PC-9 (cell line): ENCODE measurements at regions not wholly inside any gene's neighbourhood (a gene's known extent, or its start where the extent isn't known, plus 50 kb on each side); places are given as distances from the start of the nearest gene placed in this dataset.

Experiments
- BruUV-seq: library from RNA; stranded (reverse); fragments of 400-500 nt; replicated peaks from 2 replicates; lab custom pipeline; 2021; lab: Mats Ljungman, UMichigan
- CTCF ChIA-PET: fragments of 300-600 bp; sonication (Branson Sonifier 250); formaldehyde crosslinking; loops from one replicate; lab custom pipeline; 2022; ENCODE audit warnings: antibody characterized with exemption; lab: Charles Lee
- POLR2A ChIA-PET: fragments of 300-600 bp; sonication (Branson Sonifier 250); formaldehyde crosslinking; loops from one replicate; lab custom pipeline; 2022; ENCODE audit warnings: antibody characterized with exemption; ENCODE audit not compliant: unreplicated experiment; lab: Charles Lee
- DNase-seq, 2 experiments: peaks; one replicate each; pipeline versions ENCODE4 v3.0.0 to v3.0.0-alpha.2; 2015 to 2022; ENCODE audit warnings: mixed read lengths in 1 of 2
- H2AFZ ChIP-seq: fragments of 200-600 bp; sonication (generic); 2 replicates; pipeline ENCODE4 v1.8.1; 2017; ENCODE audit warnings: antibody characterized with exemption
- H3F3A ChIP-seq: fragments of 200-600 bp; sonication (generic); 2 replicates; pipeline ENCODE4 v1.8.1; 2017; ENCODE audit warnings: antibody characterized with exemption, mild to moderate bottlenecking, low read depth; ENCODE audit not compliant: insufficient read depth
- H3K27ac ChIP-seq: fragments of 200-600 bp; sonication (generic); 2 replicates; pipeline ENCODE4 v1.6.1; 2016; ENCODE audit warnings: mixed run types
- H3K27me3 ChIP-seq: fragments of 200-600 bp; sonication (generic); 2 replicates; pipeline ENCODE4 v1.6.1; 2016; ENCODE audit warnings: low read depth, mixed run types; ENCODE audit not compliant: insufficient read depth
- H3K36me3 ChIP-seq: fragments of 200-600 bp; sonication (generic); 2 replicates; pipeline ENCODE4 v1.6.1; 2016; ENCODE audit warnings: low read depth, mixed run types
- H3K4me1 ChIP-seq: fragments of 200-600 bp; sonication (generic); replicated peaks from 2 replicates; pipeline ENCODE4 v1.6.1; 2016; ENCODE audit warnings: mixed run types; ENCODE audit not compliant: insufficient read depth
- H3K4me2 ChIP-seq: fragments of 200-600 bp; sonication (generic); 2 replicates; pipeline ENCODE4 v1.6.1; 2017; ENCODE audit warnings: mixed run types
- H3K4me3 ChIP-seq: fragments of 200-600 bp; sonication (generic); 2 replicates; pipeline ENCODE4 v1.6.1; 2016; ENCODE audit warnings: mixed run types
- H3K79me2 ChIP-seq: fragments of 200-600 bp; sonication (generic); 2 replicates; pipeline ENCODE4 v1.6.1; 2017; ENCODE audit warnings: low read depth, mixed run types
- H3K9me2 ChIP-seq: fragments of 200-600 bp; sonication (generic); 2 replicates; pipeline ENCODE4 v1.8.1; 2017; ENCODE audit warnings: mild to moderate bottlenecking; ENCODE audit not compliant: insufficient read depth
- H3K9me3 ChIP-seq: fragments of 200-600 bp; sonication (generic); 2 replicates; pipeline ENCODE4 v1.8.1; 2016; ENCODE audit warnings: low read depth; ENCODE audit not compliant: insufficient read depth
- H4K20me1 ChIP-seq: fragments of 200-600 bp; sonication (generic); 2 replicates; pipeline ENCODE4 v1.8.1; 2017; ENCODE audit not compliant: insufficient read depth
- CTCF ChIP-seq: fragments of 200-600 bp; sonication (generic); conservative IDR thresholded peaks from 2 replicates; pipeline ENCODE4 v1.6.1; 2017; ENCODE audit warnings: mixed run types, antibody characterized with exemption, mild to moderate bottlenecking, moderate library complexity
- EZH2 ChIP-seq: fragments of 200-600 bp; sonication (generic); IDR thresholded peaks from 2 replicates; pipeline ENCODE4 v1.8.0; 2017; ENCODE audit warnings: antibody characterized with exemption, low read depth
- intact Hi-C: fragments of 100-400 bp; cut with micrococcal nuclease; formaldehyde crosslinking; loops from one replicate; pipeline ENCODE4 v1.10.0; 2022; ENCODE audit not compliant: unreplicated experiment

DNA sequence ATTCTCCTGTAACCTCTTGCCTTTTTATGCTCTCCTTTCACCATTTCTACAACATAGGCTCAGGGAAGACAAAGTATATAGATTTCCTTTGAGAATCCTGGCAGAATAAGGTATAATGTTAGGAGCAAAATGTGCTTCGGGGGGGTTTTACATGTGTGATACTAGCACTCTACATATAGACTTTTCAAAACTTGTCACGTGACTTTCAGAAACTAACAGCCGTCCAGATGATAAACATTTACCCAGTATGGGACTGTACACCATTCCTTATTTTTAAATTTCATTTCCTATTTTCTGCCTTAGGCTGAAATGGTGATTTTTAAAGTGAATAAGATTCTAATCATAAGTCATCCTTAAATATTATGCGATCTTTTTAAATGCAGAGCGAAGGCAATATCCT, 420.4 kb upstream of the PITX2 start:
- intact Hi-C loops, result no loop called here
- no peaks in the 10 kb centered on the region for H3K36me3 ChIP-seq
- H4K20me1 ChIP-seq, result no peaks in the 10 kb centered on the region
- no peaks in the 10 kb centered on the region for H3F3A ChIP-seq
- H3K4me1 ChIP-seq, result no peaks in the 10 kb centered on the region
- no peaks in the 10 kb centered on the region for H3K79me2 ChIP-seq
- H3K27ac ChIP-seq, result no peak overlapping the region
- TF ChIP-seq EZH2, result no peak
- TF ChIP-seq CTCF, result no peak
- no TSS peak for BruUV-seq
- H3K27me3 ChIP-seq, result no peaks in the 10 kb centered on the region
- no peak for DNase-seq
- no peaks in the 10 kb centered on the region for H3K9me3 ChIP-seq
- no peak overlapping the region for H3K4me3 ChIP-seq
- no peak overlapping the region for H3K4me2 ChIP-seq
- ChIA-PET CTCF (no interaction called here), POLR2A (no interaction called here)
- H2AFZ ChIP-seq, result no peak overlapping the region
- no peaks in the 10 kb centered on the region for H3K9me2 ChIP-seq

DNA sequence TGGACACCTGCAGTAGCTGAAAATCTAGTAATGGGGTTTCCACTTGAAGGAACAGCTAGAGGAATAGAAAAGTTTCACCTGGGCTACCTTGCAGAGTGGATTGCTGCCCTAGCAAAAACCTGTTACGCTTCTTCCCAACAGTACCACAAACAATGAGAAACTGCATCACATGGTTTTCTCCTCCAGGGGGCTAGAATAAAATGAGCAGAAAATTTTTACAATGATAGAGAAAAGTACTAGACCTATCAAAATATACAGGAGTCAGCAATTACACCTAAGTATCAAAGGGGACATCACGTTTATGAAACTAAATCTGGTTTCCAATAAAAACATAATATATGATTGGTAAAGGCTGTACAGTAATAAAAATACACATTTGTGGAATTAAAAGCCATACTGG, 423.1 kb upstream of the PITX2 start:
- Histone ChIP-seq H3F3A (no peaks in the 10 kb centered on the region), H3K4me1 (no peaks in the 10 kb centered on the region), H3K36me3 (no peaks in the 10 kb centered on the region), H3K4me3 (no peak overlapping the region), H3K4me2 (no peak overlapping the region), H3K79me2 (no peaks in the 10 kb centered on the region), H3K27ac (no peak overlapping the region), H3K27me3 (no peaks in the 10 kb centered on the region), H2AFZ (no peak overlapping the region), H4K20me1 (no peaks in the 10 kb centered on the region), H3K9me2 (no peaks in the 10 kb centered on the region), H3K9me3 (no peaks in the 10 kb centered on the region)
- intact Hi-C loops, result no loop called here
- TF ChIP-seq CTCF (0 out of 2 replicates have a peak, but pooled peaks have one; percentile 14), EZH2 (no peak)
- BruUV-seq, result no TSS peak
- DNase-seq, result no peak
- CTCF ChIA-PET, result no interaction called here
- POLR2A ChIA-PET, result no interaction called here

DNA sequence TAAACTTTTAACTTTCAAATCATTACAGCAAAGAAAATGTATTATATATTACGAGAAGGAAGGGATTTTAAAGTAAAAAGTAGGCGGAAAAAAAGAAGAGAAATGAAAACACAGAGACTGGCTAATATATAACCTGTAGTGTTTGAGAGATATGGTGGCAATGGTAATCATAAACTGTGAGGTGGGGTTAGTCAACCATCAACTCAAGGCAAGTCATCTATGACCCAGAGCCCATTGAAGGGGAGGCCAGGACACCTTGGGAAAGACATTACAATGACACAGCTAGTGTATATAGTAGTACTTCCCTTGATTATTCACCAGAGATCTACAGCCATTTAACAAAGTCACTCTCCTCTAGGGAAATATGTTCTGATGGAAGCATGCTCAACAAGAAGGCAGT, 423.9 kb upstream of the PITX2 start:
- Histone ChIP-seq H3K79me2 (no peaks in the 10 kb centered on the region), H3K9me2 (no peaks in the 10 kb centered on the region), H4K20me1 (no peaks in the 10 kb centered on the region), H3K4me2 (no peak overlapping the region), H3K36me3 (no peaks in the 10 kb centered on the region), H3K4me3 (no peak overlapping the region), H3K4me1 (no peaks in the 10 kb centered on the region), H3K27ac (no peak overlapping the region), H3F3A (no peaks in the 10 kb centered on the region), H2AFZ (no peak overlapping the region), H3K27me3 (no peaks in the 10 kb centered on the region), H3K9me3 (no peaks in the 10 kb centered on the region)
- ChIA-PET POLR2A (no interaction called here), CTCF (no interaction called here)
- intact Hi-C loops, result no loop called here
- TF ChIP-seq CTCF, result no peak
- TF ChIP-seq EZH2, result no peak
- DNase-seq, result no peak
- BruUV-seq, result no TSS peak
